HCT116 (cell line): ENCODE measurements at regions not wholly inside any gene's neighbourhood (a gene's known extent, or its start where the extent isn't known, plus 50 kb on each side); places are given as distances from the start of the nearest gene placed in this dataset.

Source experiments
- ATAC-seq: fragments of 200-7000 bp; cut with Tn5 transposase; 2 replicates; pipeline ENCODE4 v1.9.1; 2020; ENCODE audit warnings: mild to moderate bottlenecking, moderate library complexity
- BruUV-seq: library from RNA; stranded (reverse); fragments of 400-500 nt; replicated peaks from 2 replicates; lab custom pipeline; 2021; lab: Mats Ljungman, UMichigan
- CTCF ChIA-PET: fragments of 300-600 bp; sonication (Branson Sonifier 250); formaldehyde crosslinking; loops from one replicate; lab custom pipeline; 2021; ENCODE audit warnings: antibody characterized with exemption; lab: Charles Lee
- POLR2A ChIA-PET: fragments of 300-600, 350-600 bp; sonication (Branson Sonifier 250); formaldehyde crosslinking; loops from one replicate; lab custom pipeline; 2021; ENCODE audit warnings: antibody characterized with exemption; lab: Charles Lee
- RAD21 ChIA-PET, 2 experiments: fragments of 300-600 bp; sonication (Branson Sonifier 250); formaldehyde crosslinking; loops; one replicate each; lab custom pipeline; 2023; ENCODE audit warnings: low total read pairs in 2 of 2; ENCODE audit not compliant: uncharacterized antibody in 2 of 2, unreplicated experiment in 2 of 2, low non-redundant PET in 1 of 2; lab: Charles Lee
- DNase-seq: peaks from one replicate; pipeline ENCODE4 v3.0.0-alpha.2; 2010; ENCODE audit warnings: low read depth, low spot score
- H2AFZ ChIP-seq: fragments of 200-600 bp; shearing (Covaris generic), sonication (generic); 2 replicates; pipeline ENCODE4 v1.6.1; 2017; ENCODE audit warnings: low read depth, mixed run types, mixed read lengths, antibody characterized with exemption, low read length; ENCODE audit not compliant: poor library complexity, severe bottlenecking
- H3K27ac ChIP-seq: 2 replicates; pipeline ENCODE4 v1.5.1; 2012; ENCODE audit warnings: low read depth, low read length
- H3K27me3 ChIP-seq: fragments of 200-600 bp; sonication (generic); 2 replicates; pipeline ENCODE4 v1.6.1; 2016; ENCODE audit warnings: mixed run types, low read length, mixed read lengths; ENCODE audit not compliant: insufficient read depth
- H3K36me3 ChIP-seq, 2 experiments: fragments of 200-500 bp in 1 of 2; fragments of 200-600 bp in 1 of 2; sonication (Bioruptor generic) in 1 of 2; sonication (generic) in 1 of 2; 2 replicates each; pipeline versions ENCODE4 v1.5.1 to v1.6.1; 2014 to 2016; ENCODE audit warnings: low read length in 2 of 2, inconsistent platforms in 1 of 2, mixed read lengths in 1 of 2, mixed run types in 1 of 2; ENCODE audit not compliant: insufficient read depth in 2 of 2, control insufficient read depth in 1 of 2
- H3K4me1 ChIP-seq, 2 experiments: fragments of 200-600 bp in 1 of 2; sonication (generic) in 1 of 2; 2 replicates each; pipeline versions ENCODE4 v1.5.1 to v1.6.1; 2012 to 2017; ENCODE audit warnings: low read length in 2 of 2, inconsistent platforms in 1 of 2, mild to moderate bottlenecking in 1 of 2, mixed read lengths in 1 of 2, mixed run types in 1 of 2, moderate library complexity in 1 of 2; ENCODE audit not compliant: insufficient read depth in 2 of 2, control insufficient read depth in 1 of 2
- H3K4me2 ChIP-seq: fragments of 200-600 bp; sonication (generic); 2 replicates; pipeline ENCODE4 v1.6.1; 2017; ENCODE audit warnings: mixed run types, low read length, mixed read lengths
- H3K4me3 ChIP-seq, 2 experiments: fragments of 200-600 bp in 1 of 2; sonication (generic) in 1 of 2; replicated peaks in 1 of 2; 2 replicates each; pipeline ENCODE4 v1.5.1; 2011 to 2016; ENCODE audit warnings: low read length in 2 of 2, control low read depth in 1 of 2, low read depth in 1 of 2, mild to moderate bottlenecking in 1 of 2, mixed read lengths in 1 of 2, mixed run types in 1 of 2
- H3K79me2 ChIP-seq: fragments of 200-600 bp; sonication (generic); 2 replicates; pipeline ENCODE4 v1.6.1; 2017; ENCODE audit warnings: mild to moderate bottlenecking, mixed run types, low read length, moderate library complexity, mixed read lengths; ENCODE audit not compliant: insufficient read depth
- H3K9ac ChIP-seq: fragments of 200-600 bp; sonication (generic); 2 replicates; pipeline ENCODE4 v1.6.1; 2016; ENCODE audit warnings: low read length, mixed read lengths
- H3K9me2 ChIP-seq: fragments of 200-600 bp; sonication (generic), shearing (Covaris generic); 2 replicates; pipeline ENCODE4 v1.6.1; 2017; ENCODE audit warnings: mixed run types, mild to moderate bottlenecking, moderate library complexity; ENCODE audit not compliant: insufficient read depth
- H3K9me3 ChIP-seq, 2 experiments: fragments of 200-500 bp in 1 of 2; fragments of 200-600 bp in 1 of 2; sonication (Bioruptor generic) in 1 of 2; sonication (generic) in 1 of 2; 2 replicates each; pipeline ENCODE4 v1.6.1; 2014 to 2017; ENCODE audit warnings: low read length in 2 of 2, mixed read lengths in 2 of 2, inconsistent platforms in 1 of 2, low read depth in 1 of 2, mild to moderate bottlenecking in 1 of 2, mixed run types in 1 of 2, moderate library complexity in 1 of 2; ENCODE audit not compliant: control insufficient read depth in 1 of 2, insufficient read depth in 1 of 2
- H4K20me1 ChIP-seq: fragments of 200-600 bp; sonication (generic), shearing (Covaris generic); 2 replicates; pipeline ENCODE4 v1.6.1; 2017; ENCODE audit warnings: mixed run types, mild to moderate bottlenecking, moderate library complexity; ENCODE audit not compliant: insufficient read depth
- CBX3 ChIP-seq: IDR thresholded peaks from 2 replicates; pipeline ENCODE4 v1.6.1; 2012; ENCODE audit warnings: low read depth
- CEBPB ChIP-seq: IDR thresholded peaks from 2 replicates; pipeline ENCODE4 v1.6.1; 2012; ENCODE audit warnings: low read depth
- EGR1 ChIP-seq: IDR thresholded peaks from 2 replicates; pipeline ENCODE4 v1.6.1; 2012; ENCODE audit warnings: low read depth
- ELF1 ChIP-seq: IDR thresholded peaks from 2 replicates; pipeline ENCODE4 v1.6.1; 2012; ENCODE audit warnings: low read depth, borderline replicate concordance
- EZH2 ChIP-seq: fragments of 200-600 bp; sonication (generic); IDR thresholded peaks from 2 replicates; pipeline ENCODE4 v1.6.1; 2017; ENCODE audit warnings: antibody characterized with exemption, mixed run types
- EZH2phosphoT487 ChIP-seq: fragments of 200-600 bp; IDR thresholded peaks from 2 replicates; pipeline ENCODE4 v1.6.1; 2018; ENCODE audit warnings: antibody characterized with exemption, borderline replicate concordance
- POLR2A ChIP-seq: IDR thresholded peaks from 2 replicates; pipeline ENCODE4 v1.7.0; 2011; ENCODE audit warnings: borderline replicate concordance; ENCODE audit not compliant: insufficient read depth, insufficient read length; ENCODE audit errors: extremely low read depth
- POLR2AphosphoS5 ChIP-seq: IDR thresholded peaks from 2 replicates; pipeline ENCODE4 v1.6.1; 2011; ENCODE audit warnings: mild to moderate bottlenecking, low read depth, low read length, moderate library complexity
- SIN3A ChIP-seq: IDR thresholded peaks from 2 replicates; pipeline ENCODE4 v1.6.1; 2012; ENCODE audit warnings: low read depth
- SP1 ChIP-seq: IDR thresholded peaks from 2 replicates; pipeline ENCODE4 v1.6.1; 2012; ENCODE audit warnings: low read depth
- SRF ChIP-seq: IDR thresholded peaks from 2 replicates; pipeline ENCODE4 v1.6.1; 2012; ENCODE audit warnings: low read depth
- TCF7L2 ChIP-seq: IDR thresholded peaks from 2 replicates; pipeline ENCODE4 v1.7.0; 2011; ENCODE audit warnings: borderline replicate concordance, inconsistent platforms; ENCODE audit not compliant: insufficient read depth, insufficient read length; ENCODE audit errors: extremely low read depth
- YY1 ChIP-seq: IDR thresholded peaks from 2 replicates; pipeline ENCODE4 v1.6.1; 2011; ENCODE audit warnings: low read length, low read depth, moderate library complexity, mild to moderate bottlenecking; ENCODE audit not compliant: insufficient replicate concordance; ENCODE audit errors: extremely low read depth
- ZNF274 ChIP-seq: fragments of 200-500 bp; sonication (Bioruptor generic); IDR thresholded peaks from 2 replicates; pipeline ENCODE4 v1.6.1; 2014; ENCODE audit warnings: mild to moderate bottlenecking, low read depth, low read length, inconsistent platforms
- intact Hi-C: fragments of 100-400 bp; cut with micrococcal nuclease; formaldehyde crosslinking; loops from 2 replicates; pipeline ENCODE4 v1.10.0; 2022
- TF ChIP-seq, protein P1 (sequence below): IDR thresholded peaks from 2 replicates; pipeline ENCODE4 v1.6.1; 2012
- TF ChIP-seq, protein P2 (sequence below): IDR thresholded peaks from 2 replicates; pipeline ENCODE4 v1.6.1; 2012; ENCODE audit warnings: low read depth
- TF ChIP-seq, protein P3 (sequence below): IDR thresholded peaks from 2 replicates; pipeline ENCODE4 v1.6.1; 2012

DNA sequence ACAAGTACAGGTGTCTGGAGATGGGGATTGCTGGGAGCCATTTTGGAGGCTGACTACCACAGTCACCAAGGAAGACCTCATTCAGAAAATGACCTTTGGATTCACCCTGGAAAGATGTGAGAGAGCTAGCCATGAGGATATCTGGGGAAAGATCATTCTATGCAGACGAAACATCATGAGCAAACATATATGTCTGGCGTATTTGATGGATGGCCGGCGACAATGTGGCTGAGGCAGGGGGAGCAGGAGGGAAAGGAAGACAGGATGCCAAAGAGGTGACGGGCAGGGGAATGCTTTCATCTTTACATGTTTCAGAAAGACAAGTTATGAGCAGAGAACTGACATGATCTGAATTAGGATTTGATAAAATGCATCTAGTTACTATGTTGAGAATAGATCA, 61.5 kb upstream of the SOX13 start (continued):
- TF ChIP-seq POLR2AphosphoS5 (no peak), SRF (no peak), ELF1 (no peak), EZH2 (no peak), YY1 (no peak)
- TF ChIP-seq, protein P1, sequence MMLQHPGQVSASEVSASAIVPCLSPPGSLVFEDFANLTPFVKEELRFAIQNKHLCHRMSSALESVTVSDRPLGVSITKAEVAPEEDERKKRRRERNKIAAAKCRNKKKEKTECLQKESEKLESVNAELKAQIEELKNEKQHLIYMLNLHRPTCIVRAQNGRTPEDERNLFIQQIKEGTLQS: no peak

DNA sequence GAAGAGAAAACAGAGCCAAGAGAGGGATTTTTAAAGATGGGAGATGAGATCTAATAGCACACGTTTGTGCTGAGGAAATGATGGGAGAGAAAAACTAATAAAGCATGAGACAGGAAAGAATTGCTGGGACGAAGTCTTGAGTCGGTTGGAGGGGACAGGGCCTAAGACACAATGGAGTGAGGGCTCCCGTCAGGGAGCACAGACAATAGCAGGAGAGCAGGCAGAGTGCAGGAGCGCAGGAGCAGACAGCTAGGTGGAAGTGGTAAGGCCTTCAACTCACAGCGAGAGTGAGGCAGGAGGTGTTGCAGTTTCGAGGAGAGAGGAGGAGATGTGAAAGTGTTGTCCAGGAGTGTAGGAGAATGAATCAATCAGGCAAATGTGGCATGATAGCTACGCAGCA, 59.9 kb upstream of the SOX13 start:
- Histone ChIP-seq H3K27me3 (no peaks in the 10 kb centered on the region), H4K20me1 (no peaks in the 10 kb centered on the region), H3K4me3 (no peak overlapping the region), H3K36me3 (no peaks in the 10 kb centered on the region), H3K79me2 (no peaks in the 10 kb centered on the region), H3K4me1 (no peaks in the 10 kb centered on the region), H3K27ac (no peak overlapping the region), H3K9me2 (no peaks in the 10 kb centered on the region), H2AFZ (no peak overlapping the region), H3K9me3 (no peaks in the 10 kb centered on the region), H3K4me2 (no peak overlapping the region), H3K9ac (no peak overlapping the region)
- no peak for TF ChIP-seq SIN3A
- TF ChIP-seq SRF: no peak
- TF ChIP-seq, protein P2, sequence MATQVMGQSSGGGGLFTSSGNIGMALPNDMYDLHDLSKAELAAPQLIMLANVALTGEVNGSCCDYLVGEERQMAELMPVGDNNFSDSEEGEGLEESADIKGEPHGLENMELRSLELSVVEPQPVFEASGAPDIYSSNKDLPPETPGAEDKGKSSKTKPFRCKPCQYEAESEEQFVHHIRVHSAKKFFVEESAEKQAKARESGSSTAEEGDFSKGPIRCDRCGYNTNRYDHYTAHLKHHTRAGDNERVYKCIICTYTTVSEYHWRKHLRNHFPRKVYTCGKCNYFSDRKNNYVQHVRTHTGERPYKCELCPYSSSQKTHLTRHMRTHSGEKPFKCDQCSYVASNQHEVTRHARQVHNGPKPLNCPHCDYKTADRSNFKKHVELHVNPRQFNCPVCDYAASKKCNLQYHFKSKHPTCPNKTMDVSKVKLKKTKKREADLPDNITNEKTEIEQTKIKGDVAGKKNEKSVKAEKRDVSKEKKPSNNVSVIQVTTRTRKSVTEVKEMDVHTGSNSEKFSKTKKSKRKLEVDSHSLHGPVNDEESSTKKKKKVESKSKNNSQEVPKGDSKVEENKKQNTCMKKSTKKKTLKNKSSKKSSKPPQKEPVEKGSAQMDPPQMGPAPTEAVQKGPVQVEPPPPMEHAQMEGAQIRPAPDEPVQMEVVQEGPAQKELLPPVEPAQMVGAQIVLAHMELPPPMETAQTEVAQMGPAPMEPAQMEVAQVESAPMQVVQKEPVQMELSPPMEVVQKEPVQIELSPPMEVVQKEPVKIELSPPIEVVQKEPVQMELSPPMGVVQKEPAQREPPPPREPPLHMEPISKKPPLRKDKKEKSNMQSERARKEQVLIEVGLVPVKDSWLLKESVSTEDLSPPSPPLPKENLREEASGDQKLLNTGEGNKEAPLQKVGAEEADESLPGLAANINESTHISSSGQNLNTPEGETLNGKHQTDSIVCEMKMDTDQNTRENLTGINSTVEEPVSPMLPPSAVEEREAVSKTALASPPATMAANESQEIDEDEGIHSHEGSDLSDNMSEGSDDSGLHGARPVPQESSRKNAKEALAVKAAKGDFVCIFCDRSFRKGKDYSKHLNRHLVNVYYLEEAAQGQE: no peak
- TF ChIP-seq TCF7L2: no peak
- no peak for TF ChIP-seq CEBPB
- TF ChIP-seq SP1: no peak
- TF ChIP-seq EZH2: no peak
- TF ChIP-seq EGR1: no peak
- no peak for TF ChIP-seq ELF1
- no peak for TF ChIP-seq POLR2A
- no peak for TF ChIP-seq ZNF274
- TF ChIP-seq CBX3: no peak
- TF ChIP-seq, protein P3, sequence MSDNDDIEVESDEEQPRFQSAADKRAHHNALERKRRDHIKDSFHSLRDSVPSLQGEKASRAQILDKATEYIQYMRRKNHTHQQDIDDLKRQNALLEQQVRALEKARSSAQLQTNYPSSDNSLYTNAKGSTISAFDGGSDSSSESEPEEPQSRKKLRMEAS: no peak
- no peak for TF ChIP-seq EZH2phosphoT487
- ATAC-seq: no peak
- POLR2A ChIA-PET: no interaction called here
- DNase-seq: no peak
- intact Hi-C loops: no loop called here
- RAD21 ChIA-PET: no interaction called here
- no TSS peak for BruUV-seq
- CTCF ChIA-PET: no interaction called here
